ENCODE measurements at regions not wholly inside any gene's neighbourhood (a gene's known extent, or its start where the extent isn't known, plus 50 kb on each side); places are given as distances from the start of the nearest gene placed in this dataset.

GRCh38 chr1:90782046-90782445 is 64.9 kb upstream of the BARHL2 start:
- TF ChIP-seq POLR2AphosphoS5 (IDR thresholded peaks at IDR 0.05; ENCODE audit: low read depth) (no peak), GABPA (IDR thresholded peaks at IDR 0.05; ENCODE audit: low read depth) (no peak), SPI1 (IDR thresholded peaks at IDR 0.05; ENCODE audit: borderline replicate concordance, low read depth) (no peak), CTCF (IDR thresholded peaks at IDR 0.05; ENCODE audit: insufficient read depth, low read length) (no peak), REST (IDR thresholded peaks at IDR 0.05; ENCODE audit: insufficient replicate concordance, low read depth) (no peak)
- no peak overlapping the region for H3K27ac ChIP-seq (replicated peaks)
- H3K27me3 ChIP-seq (ENCODE audit: insufficient read depth, poor library complexity, severe bottlenecking): no peaks in the 10 kb centered on the region
- DNase-seq (ENCODE audit: low read depth in 1 of 2, low spot score in 1 of 2): no peak
- no peak overlapping the region for H3K4me3 ChIP-seq (replicated peaks; ENCODE audit: insufficient read depth, low read length)

GRCh38 chr1:90781534-90781933 is 64.4 kb upstream of the BARHL2 start:
- DNase-seq (ENCODE audit: low read depth in 1 of 2, low spot score in 1 of 2): no peak
- H3K27ac ChIP-seq (replicated peaks): no peak overlapping the region
- TF ChIP-seq GABPA (IDR thresholded peaks at IDR 0.05; ENCODE audit: low read depth): no peak
- H3K4me3 ChIP-seq (replicated peaks; ENCODE audit: insufficient read depth, low read length): no peak overlapping the region
- no peaks in the 10 kb centered on the region for H3K27me3 ChIP-seq (ENCODE audit: insufficient read depth, poor library complexity, severe bottlenecking)

GRCh38 chr1:90780981-90781380 is 63.9 kb upstream of the BARHL2 start:
- Histone ChIP-seq H3K4me3 (replicated peaks; ENCODE audit: insufficient read depth, low read length) (no peak overlapping the region), H3K27ac (replicated peaks) (no peak overlapping the region), H3K27me3 (ENCODE audit: insufficient read depth, poor library complexity, severe bottlenecking) (no peaks in the 10 kb centered on the region)
- no peak for TF ChIP-seq REST (IDR thresholded peaks at IDR 0.05; ENCODE audit: insufficient replicate concordance, low read depth)
- no peak for TF ChIP-seq GABPA (IDR thresholded peaks at IDR 0.05; ENCODE audit: low read depth)
- TF ChIP-seq POLR2AphosphoS5 (IDR thresholded peaks at IDR 0.05; ENCODE audit: low read depth): no peak
- no peak for TF ChIP-seq CTCF (IDR thresholded peaks at IDR 0.05; ENCODE audit: insufficient read depth, low read length)
- TF ChIP-seq SPI1 (IDR thresholded peaks at IDR 0.05; ENCODE audit: borderline replicate concordance, low read depth): no peak
- no peak for DNase-seq (ENCODE audit: low read depth in 1 of 2, low spot score in 1 of 2)

- DNase-seq (ENCODE audit: low read depth in 1 of 2, low spot score in 1 of 2): no peak
- Histone ChIP-seq H3K4me3 (replicated peaks; ENCODE audit: insufficient read depth, low read length) (no peak overlapping the region), H3K27ac (replicated peaks) (no peak overlapping the region), H3K27me3 (ENCODE audit: insufficient read depth, poor library complexity, severe bottlenecking) (peaks cover 3% of the 10 kb centered on the region)
- TF ChIP-seq SPI1 (IDR thresholded peaks at IDR 0.05; ENCODE audit: borderline replicate concordance, low read depth) (no peak), REST (IDR thresholded peaks at IDR 0.05; ENCODE audit: insufficient replicate concordance, low read depth) (no peak)
Measured at GRCh38 chr1:90779573-90779972, 62.5 kb upstream of the BARHL2 start.

All from HL-60 (cell line).